ENCODE measurements at regions not wholly inside any gene's neighbourhood (a gene's known extent, or its start where the extent isn't known, plus 50 kb on each side); places are given as distances from the start of the nearest gene placed in this dataset.
"Not testable (repeated sequence)": the region's sequence is repeated elsewhere in the genome, so short reads cannot be mapped to it uniquely, and the experiment has no call there.

- ATAC-seq (ENCODE audit: low read depth) (no peak), DNase-seq (no peak)
- Mint-ChIP-seq H3K27ac (no peak overlapping the region), H3K4me3 (no peak overlapping the region), H3K9me3 (ENCODE audit: insufficient read depth) (peaks cover 8% of the 10 kb centered on the region), H3K4me1 (no peaks in the 10 kb centered on the region), H3K27me3 (no peaks in the 10 kb centered on the region)
- Histone ChIP-seq H4K20me1 (ENCODE audit: control insufficient read depth, insufficient read depth, low read length, poor library complexity, severe bottlenecking) (no peaks in the 10 kb centered on the region), H3K27me3 (replicated peaks in 1 of 4; ENCODE audit: control extremely low read depth in 1 of 4, control insufficient read depth in 3 of 4, insufficient read depth in 4 of 4, low read length in 3 of 4) (no peaks in the 10 kb centered on the region), H3K79me2 (ENCODE audit: control insufficient read depth, insufficient read depth, low read length) (no peaks in the 10 kb centered on the region), H2AFZ (ENCODE audit: insufficient read depth, low read depth, low read length, poor library complexity, severe bottlenecking) (no peak overlapping the region), H3K4me1 (ENCODE audit: control insufficient read depth in 2 of 2, insufficient read depth in 2 of 2, low read length in 2 of 2) (no peaks in the 10 kb centered on the region), H3K4me3 (ENCODE audit: control extremely low read depth in 1 of 5, extremely low read depth in 1 of 5, insufficient read depth in 1 of 5, low read depth in 2 of 5, low read length in 4 of 5) (no peak overlapping the region), H3K4me2 (replicated peaks; ENCODE audit: low read depth, low read length, poor library complexity, severe bottlenecking) (no peak overlapping the region), H3K9me3 (ENCODE audit: control extremely low read depth in 1 of 3, control insufficient read depth in 2 of 3, insufficient read depth in 1 of 3, low read length in 2 of 3) (peaks cover 0 to 8% (median 0%) of the 10 kb centered on the region in 3 donors), H3K27ac (ENCODE audit: low read length in 2 of 2) (no peak overlapping the region), H3K9ac (ENCODE audit: low read length) (no peak overlapping the region), H3K36me3 (replicated peaks in 1 of 2; ENCODE audit: control extremely low read depth in 1 of 2, control insufficient read depth in 1 of 2, extremely low read depth in 1 of 2, insufficient read depth in 2 of 2, low read length in 1 of 2) (no peaks in the 10 kb centered on the region)
- intact Hi-C loops (cut with micrococcal nuclease): no loop called here
- TF ChIP-seq EZH2 (IDR thresholded peaks at IDR 0.05; ENCODE audit: borderline replicate concordance, insufficient read depth, low read depth, low read length, poor library complexity, severe bottlenecking): no peak
- TF ChIP-seq, protein P1, sequence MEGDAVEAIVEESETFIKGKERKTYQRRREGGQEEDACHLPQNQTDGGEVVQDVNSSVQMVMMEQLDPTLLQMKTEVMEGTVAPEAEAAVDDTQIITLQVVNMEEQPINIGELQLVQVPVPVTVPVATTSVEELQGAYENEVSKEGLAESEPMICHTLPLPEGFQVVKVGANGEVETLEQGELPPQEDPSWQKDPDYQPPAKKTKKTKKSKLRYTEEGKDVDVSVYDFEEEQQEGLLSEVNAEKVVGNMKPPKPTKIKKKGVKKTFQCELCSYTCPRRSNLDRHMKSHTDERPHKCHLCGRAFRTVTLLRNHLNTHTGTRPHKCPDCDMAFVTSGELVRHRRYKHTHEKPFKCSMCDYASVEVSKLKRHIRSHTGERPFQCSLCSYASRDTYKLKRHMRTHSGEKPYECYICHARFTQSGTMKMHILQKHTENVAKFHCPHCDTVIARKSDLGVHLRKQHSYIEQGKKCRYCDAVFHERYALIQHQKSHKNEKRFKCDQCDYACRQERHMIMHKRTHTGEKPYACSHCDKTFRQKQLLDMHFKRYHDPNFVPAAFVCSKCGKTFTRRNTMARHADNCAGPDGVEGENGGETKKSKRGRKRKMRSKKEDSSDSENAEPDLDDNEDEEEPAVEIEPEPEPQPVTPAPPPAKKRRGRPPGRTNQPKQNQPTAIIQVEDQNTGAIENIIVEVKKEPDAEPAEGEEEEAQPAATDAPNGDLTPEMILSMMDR (IDR thresholded peaks at IDR 0.05): no peak
- ChIA-PET POLR2A (no interaction called here), CTCF (no interaction called here)
These were observed 1225.2 kb downstream of the AACS start for GRCh38 chr12:126290456-126290855.

GRCh38 chr12:126291987-126292386 is 1226.8 kb downstream of the AACS start:
- H3K27me3 ChIP-seq (replicated peaks in 1 of 4; ENCODE audit: control extremely low read depth in 1 of 4, control insufficient read depth in 3 of 4, insufficient read depth in 4 of 4, low read length in 3 of 4); H3K27ac ChIP-seq (ENCODE audit: low read length in 2 of 2); H3K4me2 ChIP-seq (replicated peaks; ENCODE audit: low read depth, low read length, poor library complexity, severe bottlenecking); H3K27ac Mint-ChIP-seq; H3K4me3 ChIP-seq (ENCODE audit: control extremely low read depth in 1 of 5, extremely low read depth in 1 of 5, insufficient read depth in 1 of 5, low read depth in 2 of 5, low read length in 4 of 5); intact Hi-C loops (cut with micrococcal nuclease); DNase-seq; H3K4me1 Mint-ChIP-seq; ATAC-seq (ENCODE audit: low read depth); H3K79me2 ChIP-seq (ENCODE audit: control insufficient read depth, insufficient read depth, low read length); POLR2A ChIA-PET; CTCF ChIA-PET; H4K20me1 ChIP-seq (ENCODE audit: control insufficient read depth, insufficient read depth, low read length, poor library complexity, severe bottlenecking); H3K4me3 Mint-ChIP-seq; H3K36me3 ChIP-seq (replicated peaks in 1 of 2; ENCODE audit: control extremely low read depth in 1 of 2, control insufficient read depth in 1 of 2, extremely low read depth in 1 of 2, insufficient read depth in 2 of 2, low read length in 1 of 2); H2AFZ ChIP-seq (ENCODE audit: insufficient read depth, low read depth, low read length, poor library complexity, severe bottlenecking); H3K9me3 Mint-ChIP-seq (ENCODE audit: insufficient read depth); H3K4me1 ChIP-seq (ENCODE audit: control insufficient read depth in 2 of 2, insufficient read depth in 2 of 2, low read length in 2 of 2); H3K9me3 ChIP-seq (ENCODE audit: control extremely low read depth in 1 of 3, control insufficient read depth in 2 of 3, insufficient read depth in 1 of 3, low read length in 2 of 3); H3K27me3 Mint-ChIP-seq; H3K9ac ChIP-seq (ENCODE audit: low read length): not testable (repeated sequence)
- 67% methylated on average over 1 of the region's 3 CpGs for WGBS (ENCODE audit: insufficient coverage)

Measured in B cell (primary cell).